ENCODE measurements at regions not wholly inside any gene's neighbourhood (a gene's known extent, or its start where the extent isn't known, plus 50 kb on each side); places are given as distances from the start of the nearest gene placed in this dataset.

- POLR2A ChIA-PET, result no interaction called here
- DNase-seq (ENCODE audit: extremely low spot score), result no peak
- CTCF ChIA-PET, result no interaction called here
- TF ChIP-seq FOXM1 (IDR thresholded peaks at IDR 0.05; ENCODE audit: borderline replicate concordance) (no peak), FOXK2 (IDR thresholded peaks at IDR 0.05) (no peak), PKNOX1 (IDR thresholded peaks at IDR 0.05) (no peak), ARNT (IDR thresholded peaks at IDR 0.05) (no peak), ELF4 (IDR thresholded peaks at IDR 0.05) (no peak), LEF1 (IDR thresholded peaks at IDR 0.05; ENCODE audit: borderline replicate concordance) (no peak), NFRKB (IDR thresholded peaks at IDR 0.05) (no peak), CTBP1 (IDR thresholded peaks at IDR 0.05; ENCODE audit: borderline replicate concordance) (no peak), SP1 (IDR thresholded peaks at IDR 0.05) (no peak), BHLHE40 (IDR thresholded peaks at IDR 0.05; ENCODE audit: borderline replicate concordance) (no peak), ZNF384 (IDR thresholded peaks at IDR 0.05) (no peak), HDGF (IDR thresholded peaks at IDR 0.05; ENCODE audit: borderline replicate concordance) (no peak), TARDBP (IDR thresholded peaks at IDR 0.05) (no peak), L3MBTL2 (conservative IDR thresholded peaks at IDR 0.05) (no peak), FOXA1 (IDR thresholded peaks at IDR 0.05) (no peak), SUZ12 (IDR thresholded peaks at IDR 0.05) (no peak)
Observed at GRCh38 chr12:105852496-105852895, 286.3 kb downstream of the NUAK1 start.

GRCh38 chr12:105852951-105853350 lies 285.8 kb downstream of the NUAK1 start:
- ChIA-PET CTCF (no interaction called here), POLR2A (no interaction called here)
- no peak for TF ChIP-seq HDGF (IDR thresholded peaks at IDR 0.05; ENCODE audit: borderline replicate concordance)
- TF ChIP-seq L3MBTL2 (conservative IDR thresholded peaks at IDR 0.05), result no peak
- TF ChIP-seq ARNT (IDR thresholded peaks at IDR 0.05), result no peak
- no peak for TF ChIP-seq BHLHE40 (IDR thresholded peaks at IDR 0.05; ENCODE audit: borderline replicate concordance)
- TF ChIP-seq ELF4 (IDR thresholded peaks at IDR 0.05), result no peak
- TF ChIP-seq FOXK2 (IDR thresholded peaks at IDR 0.05), result no peak
- no peak for TF ChIP-seq CTBP1 (IDR thresholded peaks at IDR 0.05; ENCODE audit: borderline replicate concordance)
- no peak for TF ChIP-seq SUZ12 (IDR thresholded peaks at IDR 0.05)
- TF ChIP-seq LEF1 (IDR thresholded peaks at IDR 0.05; ENCODE audit: borderline replicate concordance), result no peak
- TF ChIP-seq FOXA1 (IDR thresholded peaks at IDR 0.05), result no peak
- no peak for TF ChIP-seq SP1 (IDR thresholded peaks at IDR 0.05)
- no peak for TF ChIP-seq TARDBP (IDR thresholded peaks at IDR 0.05)
- no peak for DNase-seq (ENCODE audit: extremely low spot score)

GRCh38 chr12:105854071-105854470 lies 284.7 kb downstream of the NUAK1 start:
- POLR2A ChIA-PET, result no interaction called here
- DNase-seq (ENCODE audit: extremely low spot score), result no peak
- CTCF ChIA-PET, result no interaction called here
- TF ChIP-seq SUZ12 (IDR thresholded peaks at IDR 0.05) (no peak), SP1 (IDR thresholded peaks at IDR 0.05) (no peak), PKNOX1 (IDR thresholded peaks at IDR 0.05) (no peak), ARNT (IDR thresholded peaks at IDR 0.05) (no peak), HDGF (IDR thresholded peaks at IDR 0.05; ENCODE audit: borderline replicate concordance) (no peak), FOXA1 (IDR thresholded peaks at IDR 0.05) (no peak), FOXK2 (IDR thresholded peaks at IDR 0.05) (no peak), ZNF384 (IDR thresholded peaks at IDR 0.05) (no peak), BHLHE40 (IDR thresholded peaks at IDR 0.05; ENCODE audit: borderline replicate concordance) (no peak)

- no peak for TF ChIP-seq PKNOX1 (IDR thresholded peaks at IDR 0.05)
- no peak for TF ChIP-seq ELF4 (IDR thresholded peaks at IDR 0.05)
- TF ChIP-seq SP1 (IDR thresholded peaks at IDR 0.05), result no peak
- no peak for TF ChIP-seq FOXA1 (IDR thresholded peaks at IDR 0.05)
- TF ChIP-seq LEF1 (IDR thresholded peaks at IDR 0.05; ENCODE audit: borderline replicate concordance), result no peak
- no peak for TF ChIP-seq FOXK2 (IDR thresholded peaks at IDR 0.05)
- TF ChIP-seq HDGF (IDR thresholded peaks at IDR 0.05; ENCODE audit: borderline replicate concordance), result no peak
- no peak for TF ChIP-seq BHLHE40 (IDR thresholded peaks at IDR 0.05; ENCODE audit: borderline replicate concordance)
- TF ChIP-seq SUZ12 (IDR thresholded peaks at IDR 0.05), result no peak
- TF ChIP-seq TARDBP (IDR thresholded peaks at IDR 0.05), result no peak
- TF ChIP-seq CTBP1 (IDR thresholded peaks at IDR 0.05; ENCODE audit: borderline replicate concordance), result no peak
- TF ChIP-seq ARNT (IDR thresholded peaks at IDR 0.05), result no peak
- TF ChIP-seq FOXM1 (IDR thresholded peaks at IDR 0.05; ENCODE audit: borderline replicate concordance), result no peak
- TF ChIP-seq L3MBTL2 (conservative IDR thresholded peaks at IDR 0.05), result no peak
- no peak for TF ChIP-seq ZNF384 (IDR thresholded peaks at IDR 0.05)
- TF ChIP-seq NFRKB (IDR thresholded peaks at IDR 0.05), result no peak
- ChIA-PET POLR2A (no interaction called here), CTCF (no interaction called here)
- no peak for DNase-seq (ENCODE audit: extremely low spot score)
Observed at GRCh38 chr12:105855361-105856047, 283.2 kb downstream of the NUAK1 start.

GRCh38 chr12:105856048-105856405 lies 282.7 kb downstream of the NUAK1 start:
- DNase-seq (ENCODE audit: extremely low spot score), result no peak
- CTCF ChIA-PET, result no interaction called here
- POLR2A ChIA-PET, result no interaction called here
- TF ChIP-seq SP1 (IDR thresholded peaks at IDR 0.05) (no peak), HDGF (IDR thresholded peaks at IDR 0.05; ENCODE audit: borderline replicate concordance) (no peak), BHLHE40 (IDR thresholded peaks at IDR 0.05; ENCODE audit: borderline replicate concordance) (no peak), PKNOX1 (IDR thresholded peaks at IDR 0.05) (no peak), FOXM1 (IDR thresholded peaks at IDR 0.05; ENCODE audit: borderline replicate concordance) (no peak)
